ENCODE measurements at regions not wholly inside any gene's neighbourhood (a gene's known extent, or its start where the extent isn't known, plus 50 kb on each side); places are given as distances from the start of the nearest gene placed in this dataset.

DNA sequence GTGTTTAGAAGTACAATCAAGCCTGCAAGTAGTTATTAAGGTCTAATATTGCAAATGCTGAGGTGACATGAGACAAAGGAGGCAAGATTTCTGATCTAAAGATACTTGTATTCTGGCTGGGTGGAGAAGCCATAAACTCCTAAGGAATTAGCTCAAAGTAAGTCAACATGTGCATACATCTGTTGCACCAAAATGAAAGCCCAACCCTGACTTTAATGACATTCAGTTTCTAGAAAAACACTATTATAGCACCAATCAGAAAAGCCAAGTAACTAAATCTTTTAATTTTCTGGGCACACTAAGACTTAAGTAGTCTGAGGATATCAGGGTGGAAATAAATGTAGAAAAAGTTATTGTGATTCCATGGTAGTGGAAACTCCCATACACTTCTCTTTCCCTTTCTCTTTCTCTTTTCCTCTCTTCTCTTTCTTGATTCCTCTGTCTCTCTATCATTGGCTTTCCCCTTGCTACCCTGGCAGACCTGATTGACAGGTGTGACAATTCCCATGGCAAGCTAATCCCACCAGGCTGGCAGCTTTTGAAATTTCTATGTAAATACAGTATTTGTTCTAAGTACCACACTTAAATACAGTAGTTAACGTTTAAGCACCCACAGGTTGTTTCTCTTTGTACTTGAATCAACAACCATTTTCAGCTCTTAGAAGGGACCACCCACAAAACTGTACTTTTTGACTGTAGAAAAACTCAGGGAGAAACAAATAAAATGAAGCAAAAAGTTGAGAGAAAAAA, 528.4 kb upstream of the SEMA6D start:
- ATAC-seq, result no peak

More for the DNA sequence above, 528.4 kb upstream of the SEMA6D start:
- no peak for TF ChIP-seq FOXP4 (CRISPR knock-in tag; IDR thresholded peaks at IDR 0.05)
- TF ChIP-seq TOPORS (CRISPR knock-in tag; IDR thresholded peaks at IDR 0.05), result no peak
- TF ChIP-seq THAP7 (CRISPR knock-in tag; IDR thresholded peaks at IDR 0.05), result no peak
- TF ChIP-seq TSC22D2 (CRISPR knock-in tag; IDR thresholded peaks at IDR 0.05; ENCODE audit: borderline replicate concordance), result no peak
- no peak for TF ChIP-seq POLR2AphosphoS2 (IDR thresholded peaks at IDR 0.05; ENCODE audit: low read depth, low read length)
- TF ChIP-seq TCF7 (IDR thresholded peaks at IDR 0.05; ENCODE audit: low read depth), result no peak
- no peak for TF ChIP-seq SNRNP70 (IDR thresholded peaks at IDR 0.05; ENCODE audit: low read depth, low read length)
- no peak for TF ChIP-seq SP5 (CRISPR knock-in tag; IDR thresholded peaks at IDR 0.05; ENCODE audit: borderline replicate concordance, low read depth)
- TF ChIP-seq KAT7 (CRISPR knock-in tag; IDR thresholded peaks at IDR 0.05; ENCODE audit: borderline replicate concordance), result no peak
- TF ChIP-seq ZNF343 (CRISPR knock-in tag; IDR thresholded peaks at IDR 0.05), result no peak
- TF ChIP-seq, protein P1, sequence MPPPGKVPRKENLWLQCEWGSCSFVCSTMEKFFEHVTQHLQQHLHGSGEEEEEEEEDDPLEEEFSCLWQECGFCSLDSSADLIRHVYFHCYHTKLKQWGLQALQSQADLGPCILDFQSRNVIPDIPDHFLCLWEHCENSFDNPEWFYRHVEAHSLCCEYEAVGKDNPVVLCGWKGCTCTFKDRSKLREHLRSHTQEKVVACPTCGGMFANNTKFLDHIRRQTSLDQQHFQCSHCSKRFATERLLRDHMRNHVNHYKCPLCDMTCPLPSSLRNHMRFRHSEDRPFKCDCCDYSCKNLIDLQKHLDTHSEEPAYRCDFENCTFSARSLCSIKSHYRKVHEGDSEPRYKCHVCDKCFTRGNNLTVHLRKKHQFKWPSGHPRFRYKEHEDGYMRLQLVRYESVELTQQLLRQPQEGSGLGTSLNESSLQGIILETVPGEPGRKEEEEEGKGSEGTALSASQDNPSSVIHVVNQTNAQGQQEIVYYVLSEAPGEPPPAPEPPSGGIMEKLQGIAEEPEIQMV (CRISPR knock-in tag; IDR thresholded peaks at IDR 0.05; ENCODE audit: low read depth), result no peak
- no peak for TF ChIP-seq HNF4A (CRISPR knock-in tag; IDR thresholded peaks at IDR 0.05)
- no peak for TF ChIP-seq ZNF30 (CRISPR knock-in tag; IDR thresholded peaks at IDR 0.05)
- WGBS (ENCODE audit: low lambda C conversion rate), result 0% methylated on average over 1 of the region's 1 CpG
- in situ Hi-C loops (cut with HindIII; ENCODE audit: extremely low pct_ligation_motif_present, low pct_unique_long_range_greater_than_20kb) (loop anchor here (25.0 kb wide), 1 partner anchor 1098 kb away; no protein-coding TSS in a partner anchor), intact Hi-C loops (cut with micrococcal nuclease; ENCODE audit: unreplicated experiment) (no loop called here)
- Histone ChIP-seq H4K20me1 (ENCODE audit: insufficient read depth, low read length) (no peaks in the 10 kb centered on the region), H2AFZ (ENCODE audit: low read length) (no peak overlapping the region), H3K4me3 (replicated peaks in 1 of 3; ENCODE audit: insufficient read depth in 1 of 3, low read depth in 2 of 3, low read length in 3 of 3) (no peak overlapping the region), H3K4me2 (ENCODE audit: low read depth, low read length) (no peak overlapping the region), H3K27ac (ENCODE audit: extremely low read length, insufficient read depth, low read length) (no peak overlapping the region), H3K36me3 (replicated peaks in 1 of 2; ENCODE audit: control insufficient read depth in 1 of 2, insufficient read depth in 2 of 2, low read length in 2 of 2) (no peaks in the 10 kb centered on the region), H3K27me3 (ENCODE audit: control insufficient read depth in 1 of 2, insufficient read depth in 2 of 2, low read length in 2 of 2) (no peaks in the 10 kb centered on the region; a peak in 1 of 5 replicates), H3K4me1 (ENCODE audit: insufficient read depth, low read length) (no peaks in the 10 kb centered on the region), H3K9ac (ENCODE audit: insufficient read depth, low read depth, low read length) (no peak overlapping the region), H3K79me2 (ENCODE audit: insufficient read depth, low read length) (no peaks in the 10 kb centered on the region), H3K9me3 (ENCODE audit: low read length) (peaks cover 9% of the 10 kb centered on the region; the same call in 1 of the 2 replicates)
- BruUV-seq (replicated peaks), result no TSS peak
- POLR2A ChIA-PET, result no interaction called here
- DNase-seq (ENCODE audit: low spot score) (no peak), FAIRE-seq (no peak)
- CTCF ChIA-PET (ENCODE audit: low intra/inter-chr PET ratio, low total read pairs), result no interaction called here
